HepG2 (cell line): ENCODE measurements at regions not wholly inside any gene's neighbourhood (a gene's known extent, or its start where the extent isn't known, plus 50 kb on each side); places are given as distances from the start of the nearest gene placed in this dataset.

Experiments used
- ATAC-seq: fragments of 200-7000 bp; cut with Tn5 transposase; 3 replicates; pipeline ENCODE4 v1.9.1; 2020; ENCODE audit warnings: mild to moderate bottlenecking, moderate library complexity
- BruUV-seq: library from RNA; stranded (reverse); fragments of 400-500 nt; replicated peaks from 2 replicates; lab custom pipeline; 2021; lab: Mats Ljungman, UMichigan
- CTCF ChIA-PET: fragments of 300-600 bp; formaldehyde crosslinking; extraction: SDS; loops from one replicate; lab custom pipeline; 2021; ENCODE audit warnings: low total read pairs, inconsistent platforms, low intra/inter-chr PET ratio; lab: Yijun Ruan, JAX
- POLR2A ChIA-PET: fragments of 350-600 bp; sonication (Branson Sonifier 250); formaldehyde crosslinking; loops from one replicate; lab custom pipeline; 2020; ENCODE audit warnings: antibody characterized with exemption, inconsistent platforms; lab: Yijun Ruan, JAX
- DNase-seq: peaks from one replicate; pipeline ENCODE4 v3.0.0-alpha.2; 2015; ENCODE audit warnings: low spot score
- FAIRE-seq: peaks from 3 replicates; lab custom pipeline; 2011; peaks lifted over from hg19 to GRCh38; lab: Jason Lieb, UNC
- H2AFZ ChIP-seq: one replicate; pipeline ENCODE4 v1.6.1; 2011; ENCODE audit warnings: low read length, inconsistent platforms
- H3K27ac ChIP-seq: fragments of 300-600 bp; 3 replicates; pipeline ENCODE4 v1.8.0; 2011; ENCODE audit warnings: mixed run types, mild to moderate bottlenecking, mixed read lengths, low read length, inconsistent platforms; ENCODE audit not compliant: insufficient read depth; ENCODE audit errors: extremely low read length
- H3K27me3 ChIP-seq, 2 experiments: fragments of 200-600 bp in 1 of 2; 2 replicates in 1 of 2; 3 replicates in 1 of 2; pipeline versions ENCODE4 v1.6.0 to v1.8.0; 2011; ENCODE audit warnings: low read length in 2 of 2, mild to moderate bottlenecking in 2 of 2, moderate library complexity in 2 of 2, inconsistent platforms in 1 of 2; ENCODE audit not compliant: insufficient read depth in 2 of 2, control insufficient read depth in 1 of 2
- H3K36me3 ChIP-seq, 2 experiments: fragments of 200-600 bp in 1 of 2; replicated peaks in 1 of 2; 2 replicates in 1 of 2; 3 replicates in 1 of 2; pipeline versions ENCODE4 v1.5.1 to v1.8.0; 2011; ENCODE audit warnings: low read length in 2 of 2, inconsistent platforms in 1 of 2; ENCODE audit not compliant: insufficient read depth in 2 of 2, control insufficient read depth in 1 of 2
- H3K4me1 ChIP-seq: 2 replicates; pipeline ENCODE4 v1.5.1; 2012; ENCODE audit warnings: low read length, inconsistent platforms; ENCODE audit not compliant: insufficient read depth
- H3K4me2 ChIP-seq: 2 replicates; pipeline ENCODE4 v1.6.0; 2011; ENCODE audit warnings: low read depth, low read length, inconsistent platforms
- H3K4me3 ChIP-seq, 3 experiments: fragments of 200-600 bp in 1 of 3; sonication (generic), shearing (Covaris generic) in 1 of 3; replicated peaks in 1 of 3; 2 replicates each; pipeline ENCODE4 v1.5.1; 2011 to 2016; ENCODE audit warnings: low read length in 3 of 3, inconsistent platforms in 2 of 3, low read depth in 2 of 3, mild to moderate bottlenecking in 2 of 3, control low read depth in 1 of 3, mixed read lengths in 1 of 3; ENCODE audit not compliant: insufficient read depth in 1 of 3
- H3K79me2 ChIP-seq: one replicate; pipeline ENCODE4 v1.6.1; 2011; ENCODE audit warnings: low read length, inconsistent platforms; ENCODE audit not compliant: insufficient read depth
- H3K9ac ChIP-seq: 2 replicates; pipeline ENCODE4 v1.6.0; 2011; ENCODE audit warnings: mild to moderate bottlenecking, low read depth, low read length, inconsistent platforms; ENCODE audit not compliant: insufficient read depth
- H3K9me3 ChIP-seq: 2 replicates; pipeline ENCODE4 v1.5.1; 2012; ENCODE audit warnings: mild to moderate bottlenecking, low read length
- H4K20me1 ChIP-seq: 2 replicates; pipeline ENCODE4 v1.6.0; 2011; ENCODE audit warnings: inconsistent platforms, mild to moderate bottlenecking, low read length, moderate library complexity; ENCODE audit not compliant: insufficient read depth
- ATF4 ChIP-seq, 2 experiments: fragments of 450-650 bp in 1 of 2; sonication (generic) in 1 of 2; formaldehyde crosslinking; IDR thresholded peaks; 2 replicates each; pipeline versions ENCODE4 v1.5.0 to v1.8.0; 2020 to 2022; ENCODE audit warnings: mild to moderate bottlenecking in 1 of 2, missing genetic modification reagents in 1 of 2
- CBFB ChIP-seq: sonication (generic); formaldehyde crosslinking; IDR thresholded peaks from 2 replicates; pipeline ENCODE4 v1.4.0; 2020; ENCODE audit warnings: missing genetic modification reagents
- FOXO4 ChIP-seq: sonication (generic); formaldehyde crosslinking; conservative IDR thresholded peaks from 2 replicates; pipeline ENCODE4 v1.8.1; 2023; ENCODE audit warnings: missing genetic modification reagents
- THAP9 ChIP-seq: sonication (generic); formaldehyde crosslinking; IDR thresholded peaks from 2 replicates; pipeline ENCODE4; 2020; ENCODE audit warnings: missing genetic modification reagents, mild to moderate bottlenecking, borderline replicate concordance
- THYN1 ChIP-seq: sonication (generic); formaldehyde crosslinking; IDR thresholded peaks from 2 replicates; pipeline ENCODE4 v1.8.1; 2023; ENCODE audit warnings: low read depth, mild to moderate bottlenecking, moderate library complexity, missing genetic modification reagents, borderline replicate concordance
- YY1 ChIP-seq: IDR thresholded peaks from 2 replicates; pipeline ENCODE4 v1.6.1; 2011; ENCODE audit warnings: low read length, low read depth, moderate library complexity, mild to moderate bottlenecking; ENCODE audit not compliant: insufficient read depth, insufficient replicate concordance
- ZNF75D ChIP-seq: sonication (generic); formaldehyde crosslinking; IDR thresholded peaks from 2 replicates; pipeline ENCODE4 v1.8.1; 2023; ENCODE audit warnings: missing genetic modification reagents, mild to moderate bottlenecking, borderline replicate concordance
- WGBS: methylation state at CpG from one replicate; pipeline ENCODE4 v1.1.6; 2017; ENCODE audit warnings: low lambda C conversion rate; 5-methylcytosine and 5-hydroxymethylcytosine counted together
- in situ Hi-C: cut with HindIII; loops from 2 replicates; pipeline ENCODE4 v1.10.0; 2017; ENCODE audit warnings: low pct_unique_long_range_greater_than_20kb; ENCODE audit not compliant: extremely low pct_ligation_motif_present
- intact Hi-C: fragments of 100-400 bp; cut with micrococcal nuclease; formaldehyde crosslinking; loops from one replicate; pipeline ENCODE4 v1.10.0; 2022; ENCODE audit not compliant: unreplicated experiment

DNA sequence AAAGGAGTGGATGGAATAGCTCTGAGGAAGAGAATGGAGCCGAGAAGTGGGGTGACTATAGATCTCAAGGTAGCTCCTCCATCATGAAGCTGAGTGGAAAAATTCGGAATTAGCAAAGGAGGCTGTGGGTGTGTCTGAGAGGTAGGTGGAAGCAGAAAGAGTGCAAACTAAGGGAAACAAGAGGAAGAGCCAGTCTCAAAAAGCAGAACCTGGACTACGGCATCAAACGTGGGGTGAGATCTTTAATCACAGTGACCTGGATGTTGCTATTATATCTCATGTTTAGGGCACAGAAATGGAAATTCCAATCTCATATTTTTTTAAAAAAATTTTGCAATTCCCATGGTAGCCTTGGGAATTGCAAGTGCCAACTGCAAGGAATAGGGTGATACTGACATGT lies 162.5 kb upstream of the RASGEF1B start (continued):
- TF ChIP-seq FOXO4 (CRISPR knock-in tag) (no peak), YY1 (no peak), THYN1 (no peak), THAP9 (CRISPR knock-in tag) (no peak)

DNA sequence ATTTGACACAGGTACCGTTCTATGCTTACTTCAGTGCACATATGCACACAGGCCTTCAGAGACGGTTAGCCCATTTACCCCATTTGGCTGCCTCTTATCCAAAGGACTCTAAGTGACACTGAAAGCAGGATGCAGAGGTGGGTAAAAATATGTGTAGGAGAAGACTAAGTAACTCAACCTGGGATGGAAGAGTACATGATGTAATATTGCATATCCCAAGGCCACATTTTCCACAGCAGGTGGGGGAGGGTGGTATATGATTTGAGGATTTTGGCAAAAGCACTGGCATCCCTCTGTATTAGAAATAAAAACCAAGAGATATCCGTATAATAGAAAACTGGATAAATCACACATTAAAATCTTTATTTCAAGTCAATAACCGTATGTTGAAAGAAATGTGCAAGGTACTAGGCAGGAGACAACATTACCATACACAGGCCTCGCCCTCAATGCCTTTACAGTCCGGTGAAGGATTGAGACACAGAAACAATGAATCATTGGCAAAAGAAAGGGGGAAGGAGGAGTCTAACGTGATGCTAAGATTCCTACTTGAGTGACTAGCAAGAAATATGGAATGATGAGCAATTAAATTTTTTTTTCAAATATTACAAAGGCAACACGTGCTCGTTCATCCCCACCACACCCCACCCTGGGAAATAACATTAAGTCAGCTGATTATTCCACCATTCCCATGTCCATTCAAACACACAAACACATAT lies 161.0 kb upstream of the RASGEF1B start:
- intact Hi-C loops (no loop called here), in situ Hi-C loops (no loop called here)
- no peak overlapping the region for H2AFZ ChIP-seq
- DNase-seq (no peak), ATAC-seq (no peak), FAIRE-seq (no peak)
- H3K4me2 ChIP-seq = no peak overlapping the region
- peaks cover 21% of the 10 kb centered on the region for H3K4me1 ChIP-seq
- 54% methylated on average over 9 of the region's 9 CpGs for WGBS
- no peak overlapping the region for H3K4me3 ChIP-seq
- no peak overlapping the region for H3K27ac ChIP-seq
- POLR2A ChIA-PET = no interaction called here
- no peaks in the 10 kb centered on the region for H3K9me3 ChIP-seq
- no peaks in the 10 kb centered on the region for H3K79me2 ChIP-seq
- CTCF ChIA-PET = no interaction called here
- BruUV-seq = no TSS peak
- no peak overlapping the region for H3K9ac ChIP-seq
- H3K36me3 ChIP-seq = no peaks in the 10 kb centered on the region
- TF ChIP-seq ZNF75D = no peak
- TF ChIP-seq CBFB (CRISPR knock-in tag) = no peak
- TF ChIP-seq ATF4 (CRISPR knock-in tag; IDR thresholded peaks at IDR 0.05) = 0 out of 4 replicates have a peak, but pooled peaks of 1 of the 2 experiments have one; percentile 13
- TF ChIP-seq, all 625 proteins: peak for 1
- H3K27me3 ChIP-seq = no peaks in the 10 kb centered on the region
- H4K20me1 ChIP-seq = no peaks in the 10 kb centered on the region
